Osteoblast (primary cell): ENCODE measurements at regions not wholly inside any gene's neighbourhood (a gene's known extent, or its start where the extent isn't known, plus 50 kb on each side); places are given as distances from the start of the nearest gene placed in this dataset.

Experiments
- DNase-seq: peaks from one replicate; pipeline ENCODE4 v3.0.0; 2011; ENCODE audit warnings: low spot score, mixed read lengths; ENCODE audit not compliant: insufficient read length; ENCODE audit errors: missing footprints
- H2AFZ ChIP-seq: 2 replicates; pipeline ENCODE4 v1.6.0; 2011; ENCODE audit warnings: mild to moderate bottlenecking, low read length
- H3K27ac ChIP-seq: 2 replicates; pipeline ENCODE4 v1.5.1; 2011; ENCODE audit warnings: mild to moderate bottlenecking, low read depth, low read length, moderate library complexity
- H3K27me3 ChIP-seq: 2 replicates; pipeline ENCODE4 v1.6.0; 2012; ENCODE audit warnings: mild to moderate bottlenecking, control low read depth, inconsistent platforms, low read length, moderate library complexity; ENCODE audit not compliant: insufficient read depth
- H3K36me3 ChIP-seq: 2 replicates; pipeline ENCODE4 v1.5.1; 2011; ENCODE audit warnings: mild to moderate bottlenecking, low read length, control low read depth, moderate library complexity; ENCODE audit not compliant: insufficient read depth
- H3K4me1 ChIP-seq: 2 replicates; pipeline ENCODE4 v1.5.1; 2011; ENCODE audit warnings: mild to moderate bottlenecking, low read length, control low read depth, moderate library complexity; ENCODE audit not compliant: insufficient read depth
- H3K4me2 ChIP-seq: 2 replicates; pipeline ENCODE4 v1.6.0; 2011; ENCODE audit warnings: mild to moderate bottlenecking, low read length; ENCODE audit not compliant: insufficient read depth
- H3K4me3 ChIP-seq: fragments of 200-600 bp; sonication (generic); 3 replicates; pipeline ENCODE4 v1.5.1; 2012; ENCODE audit warnings: mild to moderate bottlenecking, low read length, inconsistent platforms; ENCODE audit not compliant: insufficient read depth
- H3K79me2 ChIP-seq: 2 replicates; pipeline ENCODE4 v1.6.0; 2012; ENCODE audit warnings: mild to moderate bottlenecking, low read length, control low read depth, inconsistent platforms; ENCODE audit not compliant: insufficient read depth
- H3K9me3 ChIP-seq: 2 replicates; pipeline ENCODE4 v1.5.1; 2011; ENCODE audit warnings: low read depth, low read length, control low read depth
- H4K20me1 ChIP-seq: 2 replicates; pipeline ENCODE4 v1.6.0; 2012; ENCODE audit warnings: mild to moderate bottlenecking, low read length, control low read depth; ENCODE audit not compliant: insufficient read depth
- TF ChIP-seq, protein P1 (sequence below): IDR thresholded peaks from 2 replicates; pipeline ENCODE4 v1.5.1; 2011; ENCODE audit warnings: mild to moderate bottlenecking, low read depth, low read length, moderate library complexity; ENCODE audit errors: extremely low read depth

- H3K27ac ChIP-seq: no peak overlapping the region
- H4K20me1 ChIP-seq: no peaks in the 10 kb centered on the region
- no peak overlapping the region for H3K4me3 ChIP-seq
- no peak for DNase-seq
- H3K27me3 ChIP-seq: no peaks in the 10 kb centered on the region
- peaks cover 4% of the 10 kb centered on the region for H3K9me3 ChIP-seq
- H2AFZ ChIP-seq: no peak overlapping the region
- H3K4me2 ChIP-seq: no peak overlapping the region
- TF ChIP-seq, protein P1, sequence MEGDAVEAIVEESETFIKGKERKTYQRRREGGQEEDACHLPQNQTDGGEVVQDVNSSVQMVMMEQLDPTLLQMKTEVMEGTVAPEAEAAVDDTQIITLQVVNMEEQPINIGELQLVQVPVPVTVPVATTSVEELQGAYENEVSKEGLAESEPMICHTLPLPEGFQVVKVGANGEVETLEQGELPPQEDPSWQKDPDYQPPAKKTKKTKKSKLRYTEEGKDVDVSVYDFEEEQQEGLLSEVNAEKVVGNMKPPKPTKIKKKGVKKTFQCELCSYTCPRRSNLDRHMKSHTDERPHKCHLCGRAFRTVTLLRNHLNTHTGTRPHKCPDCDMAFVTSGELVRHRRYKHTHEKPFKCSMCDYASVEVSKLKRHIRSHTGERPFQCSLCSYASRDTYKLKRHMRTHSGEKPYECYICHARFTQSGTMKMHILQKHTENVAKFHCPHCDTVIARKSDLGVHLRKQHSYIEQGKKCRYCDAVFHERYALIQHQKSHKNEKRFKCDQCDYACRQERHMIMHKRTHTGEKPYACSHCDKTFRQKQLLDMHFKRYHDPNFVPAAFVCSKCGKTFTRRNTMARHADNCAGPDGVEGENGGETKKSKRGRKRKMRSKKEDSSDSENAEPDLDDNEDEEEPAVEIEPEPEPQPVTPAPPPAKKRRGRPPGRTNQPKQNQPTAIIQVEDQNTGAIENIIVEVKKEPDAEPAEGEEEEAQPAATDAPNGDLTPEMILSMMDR: no peak
- H3K36me3 ChIP-seq: no peaks in the 10 kb centered on the region
- no peaks in the 10 kb centered on the region for H3K4me1 ChIP-seq
- no peaks in the 10 kb centered on the region for H3K79me2 ChIP-seq
Measured at GRCh38 chr14:97603201-97603600, 806.0 kb downstream of the VRK1 start.

GRCh38 chr14:97604731-97605130 is 807.5 kb downstream of the VRK1 start:
- DNase-seq: no peak
- H3K36me3 ChIP-seq: no peaks in the 10 kb centered on the region
- no peak overlapping the region for H3K27ac ChIP-seq
- H3K4me1 ChIP-seq: no peaks in the 10 kb centered on the region
- TF ChIP-seq, protein P1: no peak
- no peak overlapping the region for H3K4me3 ChIP-seq
- no peaks in the 10 kb centered on the region for H3K79me2 ChIP-seq
- H3K4me2 ChIP-seq: no peak overlapping the region
- no peaks in the 10 kb centered on the region for H4K20me1 ChIP-seq
- no peaks in the 10 kb centered on the region for H3K27me3 ChIP-seq
- H2AFZ ChIP-seq: no peak overlapping the region
- peaks cover 4% of the 10 kb centered on the region for H3K9me3 ChIP-seq

- Histone ChIP-seq H3K4me2 (no peak overlapping the region), H3K27me3 (no peaks in the 10 kb centered on the region), H3K4me3 (no peak overlapping the region), H2AFZ (no peak overlapping the region), H3K4me1 (no peaks in the 10 kb centered on the region), H3K79me2 (no peaks in the 10 kb centered on the region), H3K36me3 (no peaks in the 10 kb centered on the region), H4K20me1 (no peaks in the 10 kb centered on the region), H3K9me3 (no peaks in the 10 kb centered on the region), H3K27ac (no peak overlapping the region)
- TF ChIP-seq, protein P1: no peak
- DNase-seq: no peak
Measured at GRCh38 chr14:97618401-97618800, 821.2 kb downstream of the VRK1 start.

DNA sequence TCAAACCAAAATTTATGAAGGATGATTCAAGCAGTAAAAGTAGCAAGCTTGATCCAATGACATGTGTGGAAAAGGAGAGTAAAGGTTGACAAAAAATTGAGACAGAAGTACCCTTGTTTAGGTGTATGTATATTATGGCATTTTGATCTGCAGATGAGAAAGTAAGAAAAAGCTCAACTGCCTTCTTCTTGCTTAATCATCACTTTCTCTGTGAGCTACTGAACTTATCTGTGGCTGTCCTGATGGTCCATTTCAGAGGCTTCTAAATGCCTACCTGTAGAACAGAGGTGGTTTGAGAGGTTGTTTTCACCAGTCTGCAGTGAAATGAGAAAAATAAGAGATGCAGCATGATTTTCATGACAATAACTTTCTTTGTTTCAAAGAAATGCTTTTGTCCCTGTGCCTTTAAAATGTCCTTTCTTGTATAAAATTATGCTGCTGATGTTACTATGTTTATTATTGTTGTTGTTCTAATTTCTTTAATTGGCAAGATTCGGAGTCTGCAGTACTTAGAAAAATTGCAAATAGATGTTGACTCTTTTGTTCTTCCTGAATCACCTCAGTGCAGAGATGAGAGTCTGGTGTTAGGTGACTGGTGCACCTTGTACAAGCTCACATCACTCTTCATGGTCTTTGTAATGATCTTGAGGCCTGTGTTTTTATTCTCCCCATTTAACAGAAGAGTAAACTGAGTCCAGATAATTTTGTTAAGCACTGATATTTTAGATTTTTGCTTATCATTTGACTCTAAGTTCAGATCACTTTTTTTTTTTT is 821.9 kb downstream of the VRK1 start:
- no peak for DNase-seq
- no peak overlapping the region for H3K27ac ChIP-seq
- H3K36me3 ChIP-seq: no peaks in the 10 kb centered on the region
- H3K79me2 ChIP-seq: no peaks in the 10 kb centered on the region
- no peaks in the 10 kb centered on the region for H4K20me1 ChIP-seq
- no peaks in the 10 kb centered on the region for H3K4me1 ChIP-seq
- no peak overlapping the region for H3K4me3 ChIP-seq
- TF ChIP-seq, protein P1: no peak
- H3K9me3 ChIP-seq: no peaks in the 10 kb centered on the region
- no peaks in the 10 kb centered on the region for H3K27me3 ChIP-seq
- no peak overlapping the region for H3K4me2 ChIP-seq
- H2AFZ ChIP-seq: no peak overlapping the region
